SK-N-MC (cell line): ENCODE measurements at regions not wholly inside any gene's neighbourhood (a gene's known extent, or its start where the extent isn't known, plus 50 kb on each side); places are given as distances from the start of the nearest gene placed in this dataset.

ENCODE experiments used
- EZH2 ChIP-seq: fragments of 200-600 bp; sonication (generic); IDR thresholded peaks from one replicate; pipeline ENCODE4 v1.6.1; 2017; ENCODE audit warnings: antibody characterized with exemption
- FOXP2 ChIP-seq: optimal IDR thresholded peaks from 2 replicates; pipeline ENCODE3; 2011; ENCODE audit warnings: mild to moderate bottlenecking, moderate library complexity; ENCODE audit not compliant: insufficient read depth; ENCODE audit errors: extremely low read length, control extremely low read depth
- POLR2AphosphoS5 ChIP-seq: IDR thresholded peaks from 2 replicates; pipeline ENCODE4 v1.6.1; 2012; ENCODE audit warnings: mild to moderate bottlenecking, low read depth, low read length, borderline replicate concordance

- no peak for TF ChIP-seq POLR2AphosphoS5
- TF ChIP-seq EZH2: no peak
- no peak for TF ChIP-seq FOXP2
These were observed 76.6 kb upstream of the NAV3 start for GRCh38 chr12:77754086-77754485.
